HG02642 (cell line): ENCODE measurements at regions not wholly inside any gene's neighbourhood (a gene's known extent, or its start where the extent isn't known, plus 50 kb on each side); places are given as distances from the start of the nearest gene placed in this dataset.

ENCODE experiments used
- ATAC-seq: cut with Tn5 transposase; IDR thresholded peaks from one replicate; pipeline ENCODE4 v1.9.1; 2021; ENCODE audit warnings: mild to moderate bottlenecking; ENCODE audit not compliant: unreplicated experiment, poor library complexity

DNA sequence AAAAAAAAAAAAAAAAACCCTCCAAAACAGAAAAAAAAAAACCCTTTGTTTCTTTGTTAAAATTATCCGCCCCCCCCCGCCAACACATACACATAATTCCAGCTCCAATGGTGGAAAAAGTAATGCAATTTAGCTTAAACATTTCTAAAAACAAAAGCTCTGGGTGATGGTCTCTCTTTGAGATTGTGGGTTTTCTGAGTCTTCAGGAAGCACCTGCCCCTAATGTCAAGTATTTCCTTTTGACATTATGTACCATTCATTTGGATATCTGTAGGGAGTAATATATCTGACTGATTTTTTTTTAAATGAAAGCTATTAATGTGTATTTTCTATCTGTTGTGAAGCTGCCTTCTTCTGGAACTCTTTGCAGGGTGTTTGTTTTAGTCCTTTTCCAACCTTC lies 389.7 kb downstream of the TAF11L14 start:
- ATAC-seq: no peak

DNA sequence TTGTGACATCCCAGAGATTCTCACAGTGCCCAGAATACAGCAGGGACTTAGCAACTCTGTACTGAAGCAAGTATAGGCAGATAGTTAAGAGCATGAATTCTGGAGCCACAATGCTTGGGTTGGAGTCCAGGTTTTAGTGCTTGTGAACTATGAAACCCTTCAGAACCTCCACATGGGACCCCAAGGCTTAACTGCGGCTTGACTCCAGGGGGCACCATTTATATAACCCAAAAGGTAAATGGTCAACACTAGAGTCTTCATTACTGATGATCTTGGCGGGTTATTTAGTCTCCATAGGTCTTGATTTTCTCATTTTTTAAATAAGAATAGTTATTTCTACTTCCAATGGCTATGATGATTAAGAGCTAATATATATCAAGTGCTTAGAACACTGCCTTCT lies 390.3 kb downstream of the TAF11L14 start:
- ATAC-seq: no peak

DNA sequence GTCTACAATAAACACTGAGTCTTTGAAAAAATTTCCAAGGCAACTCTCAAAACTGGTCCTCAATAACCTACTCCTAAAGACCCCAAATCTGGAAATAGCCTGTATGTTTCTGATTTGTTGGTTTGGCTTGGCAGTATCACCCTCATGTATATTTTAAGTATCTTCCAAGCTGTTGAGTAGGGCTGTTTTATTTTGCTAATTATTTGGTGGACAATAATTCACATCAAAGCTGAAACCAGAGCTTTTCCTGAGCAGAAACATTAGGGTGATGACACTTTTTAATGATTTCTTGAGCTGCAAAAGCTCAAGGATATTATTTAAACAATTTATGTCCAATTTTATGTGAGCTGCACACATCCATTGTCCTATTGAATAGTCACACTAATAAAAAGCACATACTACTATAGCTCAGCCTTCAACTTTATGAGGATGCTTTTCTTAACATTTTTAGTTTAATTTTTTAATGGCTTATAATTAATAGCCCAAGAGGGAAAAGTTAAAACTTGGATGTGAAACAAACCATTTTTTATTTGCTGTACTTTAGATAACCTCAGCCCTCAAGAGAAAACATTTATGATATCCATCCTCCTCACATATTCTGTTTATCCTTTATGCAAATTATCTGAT lies 393.1 kb downstream of the TAF11L14 start:
- ATAC-seq: no peak

DNA sequence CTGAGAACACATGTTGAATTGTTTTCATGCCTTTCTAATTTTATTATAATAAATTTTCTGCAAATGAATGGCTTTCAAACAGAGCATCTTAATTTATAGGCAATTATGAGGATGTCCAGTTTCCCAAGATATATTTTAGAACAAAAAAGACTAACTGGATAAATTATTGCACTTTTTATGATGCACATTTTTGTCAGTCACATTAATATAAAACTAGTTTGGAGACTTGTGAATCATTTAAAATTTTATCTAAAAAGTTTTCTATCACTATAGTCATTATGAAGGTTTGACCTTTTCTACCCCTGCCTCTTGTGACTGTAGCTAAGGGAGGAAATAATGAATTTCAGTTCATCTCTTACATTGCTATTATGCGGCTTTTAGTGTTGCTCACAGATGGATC lies 393.8 kb downstream of the TAF11L14 start:
- no peak for ATAC-seq

DNA sequence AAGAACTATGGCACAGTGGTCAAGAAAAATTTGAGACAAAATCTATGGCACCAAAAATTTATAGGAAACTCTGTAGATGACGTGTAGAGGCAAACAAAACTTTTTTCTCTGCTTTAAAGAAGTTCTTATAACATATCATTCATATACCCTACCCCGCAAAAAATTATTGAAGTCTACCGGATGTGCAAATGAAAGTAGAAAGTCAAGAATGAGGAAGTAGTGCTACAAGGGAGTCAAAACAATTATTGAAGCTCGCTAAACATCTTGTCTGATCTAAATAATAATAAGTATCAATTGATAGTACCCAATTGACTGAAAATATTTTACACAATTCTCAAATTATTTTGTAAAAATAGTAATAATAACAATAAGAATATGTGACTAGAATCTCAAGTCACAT lies 398.5 kb downstream of the TAF11L14 start:
- ATAC-seq: no peak

DNA sequence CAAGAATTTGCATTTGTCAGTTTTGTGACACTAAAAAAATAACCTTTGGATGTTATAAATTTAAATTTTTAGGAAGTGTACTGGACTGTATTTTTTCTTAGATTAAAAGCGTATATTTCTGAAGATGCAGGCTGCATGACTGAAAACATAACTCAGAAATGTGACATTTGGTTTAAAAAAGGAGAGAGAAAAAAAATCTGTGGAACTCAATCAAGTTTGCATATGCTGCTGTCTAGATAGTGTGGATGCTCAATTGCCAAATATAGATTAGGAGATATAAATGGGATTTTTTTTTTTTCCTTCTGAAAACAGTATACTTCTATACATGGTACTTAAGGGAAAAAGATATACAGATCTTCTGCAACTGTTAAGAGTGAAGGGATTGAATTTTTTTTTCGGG lies 402.3 kb downstream of the TAF11L14 start:
- no peak for ATAC-seq

DNA sequence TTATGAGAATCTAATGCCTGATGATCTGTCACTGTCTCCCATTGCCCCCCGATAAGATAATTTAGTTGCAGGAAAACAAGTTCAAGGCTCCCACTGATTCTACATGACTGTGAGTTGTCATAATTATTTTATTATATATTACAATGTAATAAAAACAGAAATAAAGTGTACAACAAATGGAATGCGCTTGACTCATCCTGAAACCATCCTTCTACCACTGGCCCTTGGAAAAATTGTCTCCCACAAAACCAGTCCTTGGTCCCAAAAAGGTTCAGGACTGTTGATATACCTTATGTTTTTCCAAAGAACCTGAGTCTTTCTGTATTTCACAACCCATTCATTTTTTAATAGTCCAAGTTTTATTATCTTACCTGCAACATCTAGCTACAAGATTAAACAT lies 403.5 kb downstream of the TAF11L14 start:
- no peak for ATAC-seq

DNA sequence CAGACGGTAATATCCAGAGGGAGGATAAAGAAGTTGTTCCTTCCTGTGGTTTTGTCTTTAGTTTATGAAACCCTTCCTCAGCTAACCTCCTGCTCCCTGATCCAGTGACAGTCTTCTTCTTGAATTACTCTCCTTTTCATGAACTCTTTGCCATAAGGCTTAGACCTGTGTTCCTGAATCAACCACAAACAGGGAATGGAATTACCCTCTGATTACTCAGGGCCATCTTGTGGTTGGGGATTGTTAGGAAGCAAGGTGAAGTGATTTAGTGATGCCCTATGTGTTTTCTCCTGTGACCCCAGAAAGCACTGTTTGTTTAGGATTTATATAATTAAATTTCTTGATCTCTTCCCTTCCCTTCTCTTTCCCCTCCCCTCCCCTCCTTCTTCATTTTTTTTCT lies 409.1 kb downstream of the TAF11L14 start:
- ATAC-seq: no peak

DNA sequence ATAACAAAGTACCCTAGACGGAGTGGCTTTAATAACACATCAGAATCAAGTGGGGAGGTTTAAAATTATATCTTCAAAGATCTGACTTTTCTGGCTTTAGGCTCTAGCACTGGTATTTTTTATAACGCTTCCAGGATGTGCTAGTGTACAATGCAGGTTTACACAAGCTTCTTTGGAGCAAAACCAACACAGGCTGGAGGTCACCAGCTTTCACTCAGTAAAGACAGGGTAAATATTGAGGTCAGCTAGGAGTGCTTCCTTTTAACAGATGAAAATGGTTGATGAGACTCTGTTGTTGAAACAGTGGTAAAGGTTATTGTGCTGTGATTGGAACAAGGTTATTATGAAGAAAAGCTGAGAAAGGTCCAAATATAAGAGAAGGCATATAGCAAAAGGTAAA lies 414.2 kb downstream of the TAF11L14 start:
- no peak for ATAC-seq

DNA sequence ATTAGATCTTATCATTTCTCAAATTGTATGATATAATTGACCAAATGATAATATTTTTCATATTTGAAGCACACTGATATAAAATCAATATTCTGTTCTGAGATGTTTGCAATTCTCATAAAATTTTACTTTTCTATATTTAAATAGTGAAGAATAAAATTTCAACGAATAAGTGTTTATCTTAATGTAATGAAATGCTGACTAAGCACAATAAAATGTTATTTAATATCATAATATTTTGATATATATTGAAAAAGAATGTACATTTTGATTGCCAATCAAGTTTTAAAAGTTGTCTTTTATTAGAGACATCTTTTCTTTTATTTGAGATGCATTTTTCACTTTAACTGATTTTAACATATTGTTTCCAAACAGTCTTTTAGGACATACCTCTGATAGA lies 416.1 kb downstream of the TAF11L14 start:
- no peak for ATAC-seq

DNA sequence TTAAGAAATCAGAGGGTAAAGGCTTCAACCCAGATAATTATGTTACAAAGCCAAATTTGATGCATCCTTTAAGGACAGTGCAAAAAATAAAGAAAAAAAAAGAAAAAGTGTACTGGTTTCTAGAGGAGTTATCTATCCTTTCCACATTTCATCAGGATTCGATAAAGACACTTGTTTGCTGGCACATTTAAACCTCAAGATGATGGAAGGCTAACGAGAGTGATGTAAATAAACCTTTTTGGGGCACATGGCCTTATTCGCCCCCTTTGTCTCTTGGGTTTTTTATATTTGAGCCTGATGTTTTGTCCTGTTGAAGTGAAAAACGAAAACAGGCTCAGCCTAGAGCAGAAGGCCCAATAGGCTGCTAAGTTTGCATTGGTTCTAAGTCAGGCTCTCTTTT lies 416.5 kb downstream of the TAF11L14 start:
- ATAC-seq: no peak

DNA sequence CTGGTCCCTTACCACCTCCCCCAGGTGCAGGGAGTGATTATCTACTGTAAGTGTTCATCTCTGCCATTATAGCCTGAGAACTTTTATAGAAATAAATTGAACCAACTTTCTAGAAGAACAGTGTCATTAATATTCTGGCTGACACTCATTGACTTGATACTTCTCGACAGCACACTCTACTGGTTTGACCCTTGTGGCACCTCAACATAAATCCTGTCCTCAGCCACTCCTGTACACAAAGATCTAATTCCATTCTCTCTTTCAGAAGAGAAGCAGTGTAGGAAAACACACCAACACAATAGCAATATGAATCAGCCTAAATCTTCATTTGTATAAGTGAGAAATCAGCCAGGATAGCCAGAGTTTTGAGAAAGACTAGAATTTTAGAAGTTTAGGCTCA lies 417.7 kb downstream of the TAF11L14 start:
- ATAC-seq: no peak

DNA sequence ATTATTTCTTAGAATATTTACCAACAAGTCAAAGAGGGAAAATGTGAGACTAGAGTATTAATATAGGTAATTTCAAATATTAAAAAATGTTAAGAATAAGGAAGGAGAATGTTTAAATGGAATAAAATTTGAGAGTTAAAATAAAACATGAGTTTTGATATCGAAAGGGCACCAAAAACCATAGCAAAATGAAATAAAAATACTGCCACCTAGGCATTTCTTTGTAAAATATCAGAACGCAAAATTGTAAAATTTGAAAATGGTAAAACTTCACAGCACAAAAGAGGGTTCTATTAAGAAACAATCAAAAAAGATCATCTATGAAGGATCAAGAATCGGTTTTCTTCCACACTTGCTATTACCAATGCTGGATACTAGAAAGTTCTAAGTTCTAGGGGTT lies 418.3 kb downstream of the TAF11L14 start:
- no peak for ATAC-seq

DNA sequence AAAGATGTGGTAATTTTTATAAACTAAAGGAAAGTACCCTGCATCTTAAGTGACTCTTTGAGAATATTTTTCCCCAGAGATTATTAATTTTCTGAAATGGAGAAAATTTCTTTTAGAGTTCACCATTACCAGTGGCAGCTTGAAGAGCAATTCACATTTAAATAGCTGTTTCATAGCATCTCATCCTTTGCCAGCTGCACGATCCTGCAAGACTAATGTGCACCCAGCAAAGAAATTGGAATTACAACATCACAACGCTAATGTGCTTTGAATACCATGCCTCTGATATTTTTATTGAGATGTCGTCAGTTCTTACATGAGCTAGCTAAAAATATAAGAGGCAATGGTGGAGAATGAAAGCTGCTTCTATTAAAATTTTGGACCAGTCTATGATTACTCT lies 423.5 kb downstream of the TAF11L14 start:
- ATAC-seq: no peak

DNA sequence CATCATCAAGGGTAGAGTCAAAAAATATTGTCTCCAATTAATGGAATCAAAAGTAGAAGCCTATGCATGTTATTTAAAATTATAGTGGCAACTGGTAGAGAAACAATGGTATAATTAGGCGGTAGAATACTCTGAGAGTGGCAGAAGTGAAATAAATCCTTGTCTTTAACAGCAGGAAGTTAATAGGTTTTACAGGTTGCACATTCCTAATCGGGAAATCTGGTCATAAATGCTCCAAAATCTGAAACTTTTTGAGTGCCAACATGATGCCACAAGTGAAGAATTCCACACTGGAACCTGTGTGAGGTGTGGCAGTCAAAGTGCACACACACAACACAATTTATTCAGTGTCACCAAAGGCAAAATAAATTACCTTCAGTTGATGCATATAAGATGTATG lies 433.4 kb downstream of the TAF11L14 start:
- ATAC-seq: no peak

DNA sequence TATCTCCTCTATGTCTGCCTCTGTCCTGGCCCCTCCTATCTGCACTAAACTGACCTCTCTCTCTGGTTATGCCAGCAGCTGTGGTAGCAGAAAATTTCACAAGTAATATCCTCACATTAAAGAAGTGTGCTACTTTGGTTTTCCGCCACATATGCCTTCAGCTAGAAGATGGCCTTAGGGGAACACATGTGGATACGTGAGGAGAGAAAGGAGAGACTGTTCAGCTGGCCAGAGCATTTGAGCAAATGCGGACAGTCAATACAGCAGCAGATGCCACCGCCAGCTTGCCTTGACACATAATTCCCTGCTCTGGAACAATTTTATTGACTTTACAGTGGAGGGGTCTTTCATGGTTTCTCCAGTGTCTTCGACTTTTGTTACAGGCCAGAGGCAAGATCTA lies 434.6 kb downstream of the TAF11L14 start:
- no peak for ATAC-seq

DNA sequence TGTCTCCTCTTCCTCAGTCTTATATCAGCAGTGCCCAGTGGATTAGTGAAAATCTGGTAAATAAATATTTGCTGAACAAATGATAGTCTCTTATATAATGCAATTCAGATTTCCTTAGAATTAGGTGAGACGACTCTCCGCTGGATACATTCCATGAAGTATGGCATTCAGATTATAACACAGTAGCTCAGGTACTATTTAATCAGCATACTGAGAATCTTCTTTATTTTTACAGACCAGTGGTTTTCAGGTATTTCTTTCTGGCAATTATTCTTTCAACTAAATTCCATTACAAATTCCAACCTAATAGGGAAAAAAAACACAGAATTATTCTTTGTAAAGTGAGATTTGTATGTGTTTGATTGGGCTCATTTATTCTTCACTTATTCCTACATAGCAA lies 435.5 kb downstream of the TAF11L14 start:
- ATAC-seq: no peak

DNA sequence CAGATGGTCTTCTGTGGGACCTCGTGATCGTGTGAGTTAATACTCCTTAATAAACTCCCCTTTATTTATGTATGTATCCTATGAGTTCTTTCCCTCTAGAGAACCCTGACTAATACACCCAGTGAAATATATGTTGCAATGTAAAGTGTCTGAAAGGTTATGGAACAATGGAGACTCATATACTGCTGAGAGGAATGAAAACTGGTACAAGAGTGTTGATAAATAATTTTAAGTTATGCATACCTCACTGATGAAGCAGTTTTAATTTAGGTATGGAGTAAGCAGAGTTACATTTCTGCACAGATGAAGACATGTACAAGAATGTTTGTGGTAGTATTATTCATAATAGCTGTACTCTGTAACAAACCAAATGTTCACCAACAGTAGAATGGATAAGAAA lies 438.3 kb downstream of the TAF11L14 start:
- no peak for ATAC-seq

DNA sequence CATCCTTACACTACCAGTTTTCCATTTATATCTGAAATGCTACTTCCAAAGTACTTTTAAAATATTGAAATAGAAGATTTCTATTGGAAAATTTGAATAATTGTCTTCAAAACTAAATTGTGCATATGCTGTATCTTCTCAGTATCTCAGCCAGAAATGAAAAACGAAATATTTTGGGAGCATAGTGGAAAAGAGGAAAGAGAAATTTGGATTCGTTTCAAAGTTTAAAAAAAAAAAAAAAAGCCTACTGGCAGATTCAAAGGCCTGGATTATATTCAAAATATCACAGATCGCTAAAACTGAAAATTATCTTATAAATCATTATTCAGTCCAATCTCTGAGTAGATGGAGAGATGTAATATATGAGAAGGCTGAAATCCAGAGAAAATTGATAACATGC lies 440.7 kb downstream of the TAF11L14 start:
- no peak for ATAC-seq

DNA sequence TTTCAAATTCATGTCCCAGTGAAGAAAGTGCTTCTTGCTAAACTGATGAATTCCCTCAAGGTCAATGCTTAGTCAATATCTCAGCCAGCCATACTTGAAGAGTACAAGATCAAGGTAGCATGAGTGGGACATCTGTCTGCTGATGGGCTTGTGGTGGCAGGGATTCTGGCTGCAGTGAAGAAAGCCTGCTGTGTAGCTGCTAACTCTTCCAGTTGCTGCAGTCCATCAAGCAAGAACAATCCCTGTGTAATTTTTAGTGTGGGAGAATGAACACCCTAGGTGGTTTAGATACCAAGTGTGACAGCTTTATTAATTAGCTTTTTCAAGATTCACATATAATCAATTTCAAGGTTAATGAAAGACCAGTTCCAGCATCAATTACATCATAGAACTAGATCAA lies 443.9 kb downstream of the TAF11L14 start:
- ATAC-seq: no peak

DNA sequence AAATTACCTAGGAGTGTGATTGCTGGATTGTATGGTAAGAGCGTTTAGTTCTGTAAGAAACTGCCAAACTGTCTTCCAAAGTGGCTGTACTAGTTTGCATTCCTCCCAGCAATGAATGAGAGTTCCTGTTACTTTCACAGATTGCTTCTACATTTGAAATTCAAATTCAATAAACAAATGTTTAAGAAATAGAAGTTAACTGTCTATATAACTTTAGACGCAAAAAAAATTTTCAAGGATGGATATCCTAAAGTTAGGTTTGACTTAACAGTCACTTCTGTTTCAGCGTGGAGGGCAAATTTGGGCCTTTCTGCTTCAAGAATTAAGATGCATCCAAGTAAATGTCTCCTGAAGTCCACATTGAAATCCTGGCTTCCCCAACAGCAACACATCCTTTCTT lies 445.6 kb downstream of the TAF11L14 start:
- no peak for ATAC-seq

DNA sequence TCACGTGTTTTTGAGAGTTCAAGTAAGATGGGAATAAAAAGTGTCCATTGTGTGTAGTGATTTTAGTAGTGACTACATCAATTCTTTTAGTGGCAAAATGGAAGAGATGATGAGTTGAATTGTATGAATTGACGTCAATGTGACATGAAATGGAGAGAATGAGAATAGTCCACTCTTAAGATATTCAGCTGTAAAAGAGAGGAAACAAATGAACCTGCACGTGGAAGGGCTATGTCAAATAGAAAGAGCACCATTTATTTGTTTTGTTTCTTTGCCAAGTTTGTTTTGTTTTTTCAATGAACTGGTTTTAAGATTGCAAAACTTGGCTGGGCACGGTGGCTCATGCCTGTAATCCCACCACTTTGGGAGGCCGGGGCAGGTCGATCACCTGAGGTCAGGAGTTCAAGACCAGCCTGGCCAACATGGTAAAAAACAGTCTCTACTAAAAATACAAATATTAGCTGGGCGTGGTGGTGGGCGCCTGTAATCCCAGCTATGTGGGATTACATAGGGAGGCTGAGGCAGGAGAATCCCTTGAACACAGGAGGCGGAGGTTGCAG lies 453.8 kb downstream of the TAF11L14 start:
- ATAC-seq: no peak

DNA sequence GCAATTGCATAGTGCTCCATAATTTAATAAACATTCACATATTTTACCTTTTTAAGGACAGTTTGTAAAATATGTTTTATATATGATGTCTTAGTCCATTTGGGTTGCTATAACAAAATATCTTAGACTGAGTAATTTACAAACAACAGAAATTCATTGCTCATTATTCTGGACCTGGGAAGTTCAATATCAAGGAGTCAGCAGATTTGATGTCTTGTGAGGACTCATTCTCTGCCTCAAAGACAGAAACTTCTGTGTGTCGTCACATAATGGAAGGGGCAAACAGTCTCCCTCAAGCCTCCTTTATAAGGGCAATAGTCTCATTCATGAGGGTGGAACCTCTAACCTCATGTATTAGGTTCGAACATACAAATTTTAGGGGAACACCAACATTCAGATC lies 455.9 kb downstream of the TAF11L14 start:
- ATAC-seq: no peak
